ENCODE measurements at regions not wholly inside any gene's neighbourhood (a gene's known extent, or its start where the extent isn't known, plus 50 kb on each side); places are given as distances from the start of the nearest gene placed in this dataset.

GRCh38 chr10:31612082-31612481 lies 293.1 kb downstream of the ZEB1 start:
- no peak for TF ChIP-seq CTCF (IDR thresholded peaks at IDR 0.05)
- TF ChIP-seq POLR2A (IDR thresholded peaks at IDR 0.05), result no peak

All from body of pancreas (tissue), 4 donors.